NCI-H345 (cell line): ENCODE measurements at regions not wholly inside any gene's neighbourhood (a gene's known extent, or its start where the extent isn't known, plus 50 kb on each side); places are given as distances from the start of the nearest gene placed in this dataset.

Source experiments
- DNase-seq: peaks from one replicate; lab custom pipeline; 2025; lab: John Stamatoyannopoulos, UW

- DNase-seq = no peak
Measured at GRCh38 chr1:221812088-221812752, 70.3 kb upstream of the DUSP10 start.

GRCh38 chr1:221810406-221810805 lies 68.5 kb upstream of the DUSP10 start:
- DNase-seq = no peak

- no peak for DNase-seq
Measured at GRCh38 chr1:221809091-221810029, 67.5 kb upstream of the DUSP10 start.

DNA sequence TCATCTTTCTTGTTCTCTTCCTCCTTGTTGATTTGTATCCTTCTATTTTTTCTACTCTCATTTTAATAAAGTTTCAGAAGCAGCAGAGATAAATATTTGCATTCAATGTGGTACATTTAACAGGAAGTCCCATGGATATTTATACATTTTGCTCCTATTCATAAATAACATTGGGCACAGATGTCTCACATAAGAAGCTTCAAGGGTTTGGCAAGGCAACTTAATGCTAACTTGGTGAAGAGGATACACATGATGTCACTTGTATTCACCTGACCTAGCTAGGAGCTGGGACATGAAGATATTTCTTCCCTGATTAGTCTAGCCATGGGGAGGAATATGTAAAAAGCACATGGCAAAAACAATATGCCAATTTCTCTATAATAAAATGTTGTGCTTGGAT lies 65.1 kb upstream of the DUSP10 start:
- no peak for DNase-seq

DNA sequence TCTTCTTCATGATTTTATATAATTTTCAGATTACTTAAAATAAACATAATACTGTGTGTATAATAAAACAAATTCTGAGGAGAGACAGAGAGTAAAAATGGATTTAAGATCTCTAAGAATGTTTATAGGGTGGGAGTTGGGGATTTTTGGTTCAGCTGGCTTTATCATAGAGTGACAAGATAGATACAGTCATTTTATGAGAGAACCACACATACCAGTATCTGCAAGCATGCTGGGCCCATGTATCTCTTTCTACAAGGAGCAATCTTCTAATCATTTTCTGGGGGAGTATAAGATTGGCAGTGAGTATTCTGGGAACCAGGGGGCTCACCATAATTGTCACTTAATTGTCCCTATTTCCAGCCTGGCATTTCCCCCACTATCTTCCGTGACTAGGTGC lies 64.3 kb upstream of the DUSP10 start:
- no peak for DNase-seq

- DNase-seq = no peak
Measured at GRCh38 chr1:221805121-221805520, 63.2 kb upstream of the DUSP10 start.

DNA sequence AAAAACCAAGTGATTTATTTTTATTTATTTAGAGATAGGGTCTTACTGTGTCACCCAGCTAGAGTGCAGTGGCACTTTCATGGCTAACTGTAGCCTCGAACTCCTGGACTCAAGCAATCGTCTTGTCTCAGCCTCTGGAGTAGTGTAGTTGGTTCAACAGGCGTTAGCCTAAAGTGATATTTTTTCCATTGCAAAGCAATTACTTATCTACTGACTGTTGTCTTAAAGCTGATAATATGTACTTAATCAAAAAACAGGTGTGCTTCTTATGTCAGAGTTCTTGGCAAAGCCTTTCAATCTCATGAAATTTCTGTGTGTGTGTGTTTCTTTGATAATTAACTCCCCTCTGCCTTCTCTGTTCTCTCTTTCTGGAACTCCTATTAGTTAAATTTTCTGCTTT lies 62.4 kb upstream of the DUSP10 start:
- DNase-seq = no peak

- no peak for DNase-seq
Measured at GRCh38 chr1:221801773-221802516, 60.1 kb upstream of the DUSP10 start.

- no peak for DNase-seq
Measured at GRCh38 chr1:221801251-221801661, 59.4 kb upstream of the DUSP10 start.

- no peak for DNase-seq
Measured at GRCh38 chr1:221800831-221801230, 58.9 kb upstream of the DUSP10 start.

DNA sequence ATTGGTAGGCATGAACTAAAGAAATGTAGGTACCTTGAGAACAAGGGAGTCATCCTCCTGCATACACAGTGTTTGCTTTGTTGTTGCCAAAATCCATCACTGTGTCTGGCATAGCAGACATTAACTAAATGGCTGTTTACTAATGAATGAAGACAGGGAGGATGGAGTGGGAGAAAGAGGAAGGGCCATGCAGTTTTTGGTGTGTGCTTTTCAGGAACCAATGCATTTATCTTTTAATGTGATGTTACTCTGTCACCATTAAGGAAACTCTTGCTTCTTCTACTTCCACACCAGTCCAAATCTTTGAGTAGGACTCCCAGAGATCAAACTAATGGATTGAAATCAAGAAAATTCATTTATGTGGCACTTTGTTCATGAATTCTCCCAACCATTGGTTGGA lies 55.6 kb upstream of the DUSP10 start:
- no peak for DNase-seq

- no peak for DNase-seq
Measured at GRCh38 chr1:221796700-221797099, 54.8 kb upstream of the DUSP10 start.

DNA sequence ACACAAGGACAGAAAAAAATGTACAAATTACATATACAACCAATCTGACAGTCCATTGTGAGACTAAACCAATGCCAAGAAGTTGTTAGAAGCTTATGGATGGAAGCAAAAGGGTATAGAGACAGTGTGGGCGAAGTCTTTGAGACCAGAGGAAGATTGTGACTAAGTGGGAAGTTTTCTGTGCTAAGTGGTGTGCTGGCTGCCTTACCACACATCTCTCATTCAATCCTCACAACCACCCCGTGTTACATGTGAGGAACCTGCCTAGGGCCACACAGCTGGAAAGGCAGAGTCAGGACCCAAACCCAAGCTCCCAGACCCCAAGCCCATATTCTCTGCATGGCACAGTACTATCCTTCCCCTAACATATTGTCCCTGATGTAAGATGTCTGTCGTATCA lies 53.5 kb upstream of the DUSP10 start:
- DNase-seq = no peak

GRCh38 chr1:221794935-221795334 lies 53.0 kb upstream of the DUSP10 start:
- DNase-seq = no peak

- DNase-seq = no peak
Measured at GRCh38 chr1:221794079-221794670, 52.3 kb upstream of the DUSP10 start.

DNA sequence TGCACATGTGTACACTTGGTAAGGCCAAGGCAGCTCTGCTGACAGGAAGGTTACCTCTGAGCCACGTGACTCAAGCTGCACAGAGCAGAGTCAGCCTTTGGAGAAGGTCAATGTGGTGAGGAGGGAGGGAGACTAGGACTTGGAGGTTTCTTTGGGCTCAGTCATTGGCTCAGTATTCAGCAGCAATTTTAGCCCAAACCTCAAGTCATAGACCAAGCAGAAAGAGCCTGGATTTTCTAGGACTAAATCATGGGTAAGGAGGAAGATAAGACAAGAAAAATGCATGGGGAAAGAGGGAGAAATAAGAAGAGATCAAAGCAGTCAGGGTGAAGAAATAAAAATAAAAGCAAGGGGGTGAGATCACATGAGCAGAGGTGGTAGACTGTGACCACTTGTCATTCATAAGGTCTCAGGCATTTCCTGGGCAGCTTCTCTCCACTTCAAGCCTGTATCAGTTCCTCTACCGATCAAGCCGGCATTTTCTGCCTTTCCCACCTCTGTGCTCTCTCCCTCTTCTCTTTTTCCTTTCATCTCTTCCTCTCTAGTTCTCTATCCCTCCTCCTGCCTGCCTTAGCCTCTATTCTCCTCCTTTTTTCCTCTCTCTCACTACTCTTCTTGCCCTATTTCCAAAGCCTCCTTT lies 51.7 kb upstream of the DUSP10 start:
- DNase-seq = no peak

GRCh38 chr1:221791846-221792245 lies 50.0 kb upstream of the DUSP10 start:
- no peak for DNase-seq
